ENCODE measurements at regions not wholly inside any gene's neighbourhood (a gene's known extent, or its start where the extent isn't known, plus 50 kb on each side); places are given as distances from the start of the nearest gene placed in this dataset.

DNA sequence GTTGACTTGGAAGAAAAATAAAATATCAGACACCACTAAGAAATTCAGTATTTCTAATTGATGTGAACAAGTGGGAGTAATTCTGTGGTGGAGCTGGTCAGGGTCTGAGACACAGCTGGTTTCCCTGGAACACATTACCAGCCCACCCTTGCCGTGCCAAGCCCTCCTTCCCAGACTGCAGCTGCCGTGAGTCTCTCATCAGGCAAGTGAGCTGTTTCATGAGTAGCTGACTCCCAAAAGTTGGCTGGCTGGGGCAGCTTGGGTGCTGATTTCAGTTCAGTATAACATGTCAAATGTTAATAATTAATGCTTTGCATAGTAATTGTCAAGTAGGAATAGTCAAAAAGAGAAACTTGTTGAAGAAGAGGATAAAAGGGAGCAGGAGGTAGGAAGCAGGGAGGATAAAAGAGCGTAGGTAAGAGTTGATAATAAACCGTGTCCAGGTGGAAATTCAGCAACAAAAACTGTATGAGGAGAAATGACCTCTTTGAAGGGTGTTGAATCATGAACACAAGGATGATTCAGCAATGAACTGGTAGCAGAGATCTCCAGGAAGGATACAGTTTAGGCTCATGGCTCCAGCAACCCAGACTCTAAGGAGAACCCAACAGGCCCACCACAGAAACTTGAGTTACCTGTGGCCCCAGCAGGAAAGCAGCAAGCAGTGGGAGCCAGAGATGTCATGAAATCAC is 110.9 kb upstream of the SSTR4 start (continued):
- TF ChIP-seq, protein P1, sequence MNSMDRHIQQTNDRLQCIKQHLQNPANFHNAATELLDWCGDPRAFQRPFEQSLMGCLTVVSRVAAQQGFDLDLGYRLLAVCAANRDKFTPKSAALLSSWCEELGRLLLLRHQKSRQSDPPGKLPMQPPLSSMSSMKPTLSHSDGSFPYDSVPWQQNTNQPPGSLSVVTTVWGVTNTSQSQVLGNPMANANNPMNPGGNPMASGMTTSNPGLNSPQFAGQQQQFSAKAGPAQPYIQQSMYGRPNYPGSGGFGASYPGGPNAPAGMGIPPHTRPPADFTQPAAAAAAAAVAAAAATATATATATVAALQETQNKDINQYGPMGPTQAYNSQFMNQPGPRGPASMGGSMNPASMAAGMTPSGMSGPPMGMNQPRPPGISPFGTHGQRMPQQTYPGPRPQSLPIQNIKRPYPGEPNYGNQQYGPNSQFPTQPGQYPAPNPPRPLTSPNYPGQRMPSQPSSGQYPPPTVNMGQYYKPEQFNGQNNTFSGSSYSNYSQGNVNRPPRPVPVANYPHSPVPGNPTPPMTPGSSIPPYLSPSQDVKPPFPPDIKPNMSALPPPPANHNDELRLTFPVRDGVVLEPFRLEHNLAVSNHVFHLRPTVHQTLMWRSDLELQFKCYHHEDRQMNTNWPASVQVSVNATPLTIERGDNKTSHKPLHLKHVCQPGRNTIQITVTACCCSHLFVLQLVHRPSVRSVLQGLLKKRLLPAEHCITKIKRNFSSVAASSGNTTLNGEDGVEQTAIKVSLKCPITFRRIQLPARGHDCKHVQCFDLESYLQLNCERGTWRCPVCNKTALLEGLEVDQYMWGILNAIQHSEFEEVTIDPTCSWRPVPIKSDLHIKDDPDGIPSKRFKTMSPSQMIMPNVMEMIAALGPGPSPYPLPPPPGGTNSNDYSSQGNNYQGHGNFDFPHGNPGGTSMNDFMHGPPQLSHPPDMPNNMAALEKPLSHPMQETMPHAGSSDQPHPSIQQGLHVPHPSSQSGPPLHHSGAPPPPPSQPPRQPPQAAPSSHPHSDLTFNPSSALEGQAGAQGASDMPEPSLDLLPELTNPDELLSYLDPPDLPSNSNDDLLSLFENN (IDR thresholded peaks at IDR 0.05; ENCODE audit: low read depth in 2 of 2, low read length in 2 of 2) = no peak
- TF ChIP-seq HEY1 (CRISPR knock-in tag; IDR thresholded peaks at IDR 0.05; ENCODE audit: borderline replicate concordance) = no peak
- peak; percentile 83 for TF ChIP-seq ZNF316 (IDR thresholded peaks at IDR 0.05)
- TF ChIP-seq POLR2H (tag; IDR thresholded peaks at IDR 0.05; ENCODE audit: low read depth) = no peak
- TF ChIP-seq MCM5 (IDR thresholded peaks at IDR 0.05; ENCODE audit: low read depth) = no peak
- TF ChIP-seq ILK (tag; IDR thresholded peaks at IDR 0.05; ENCODE audit: borderline replicate concordance, low read depth) = no peak
- TF ChIP-seq JUN (IDR thresholded peaks at IDR 0.05; ENCODE audit: borderline replicate concordance, low read depth, low read length) = no peak
- TF ChIP-seq JUN (CRISPR knock-in tag; IDR thresholded peaks at IDR 0.05; ENCODE audit: borderline replicate concordance) = no peak
- TF ChIP-seq, protein P2, sequence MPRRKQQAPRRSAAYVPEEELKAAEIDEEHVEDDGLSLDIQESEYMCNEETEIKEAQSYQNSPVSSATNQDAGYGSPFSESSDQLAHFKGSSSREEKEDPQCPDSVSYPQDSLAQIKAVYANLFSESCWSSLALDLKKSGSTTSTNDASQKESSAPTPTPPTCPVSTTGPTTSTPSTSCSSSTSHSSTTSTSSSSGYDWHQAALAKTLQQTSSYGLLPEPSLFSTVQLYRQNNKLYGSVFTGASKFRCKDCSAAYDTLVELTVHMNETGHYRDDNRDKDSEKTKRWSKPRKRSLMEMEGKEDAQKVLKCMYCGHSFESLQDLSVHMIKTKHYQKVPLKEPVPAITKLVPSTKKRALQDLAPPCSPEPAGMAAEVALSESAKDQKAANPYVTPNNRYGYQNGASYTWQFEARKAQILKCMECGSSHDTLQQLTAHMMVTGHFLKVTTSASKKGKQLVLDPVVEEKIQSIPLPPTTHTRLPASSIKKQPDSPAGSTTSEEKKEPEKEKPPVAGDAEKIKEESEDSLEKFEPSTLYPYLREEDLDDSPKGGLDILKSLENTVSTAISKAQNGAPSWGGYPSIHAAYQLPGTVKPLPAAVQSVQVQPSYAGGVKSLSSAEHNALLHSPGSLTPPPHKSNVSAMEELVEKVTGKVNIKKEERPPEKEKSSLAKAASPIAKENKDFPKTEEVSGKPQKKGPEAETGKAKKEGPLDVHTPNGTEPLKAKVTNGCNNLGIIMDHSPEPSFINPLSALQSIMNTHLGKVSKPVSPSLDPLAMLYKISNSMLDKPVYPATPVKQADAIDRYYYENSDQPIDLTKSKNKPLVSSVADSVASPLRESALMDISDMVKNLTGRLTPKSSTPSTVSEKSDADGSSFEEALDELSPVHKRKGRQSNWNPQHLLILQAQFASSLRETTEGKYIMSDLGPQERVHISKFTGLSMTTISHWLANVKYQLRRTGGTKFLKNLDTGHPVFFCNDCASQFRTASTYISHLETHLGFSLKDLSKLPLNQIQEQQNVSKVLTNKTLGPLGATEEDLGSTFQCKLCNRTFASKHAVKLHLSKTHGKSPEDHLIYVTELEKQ (CRISPR knock-in tag; IDR thresholded peaks at IDR 0.05) = no peak
- TF ChIP-seq HMG20B (CRISPR knock-in tag; IDR thresholded peaks at IDR 0.05) = no peak
- TF ChIP-seq MYBL2 (IDR thresholded peaks at IDR 0.05; ENCODE audit: low read depth) = no peak
- TF ChIP-seq MYBL2 (CRISPR knock-in tag; IDR thresholded peaks at IDR 0.05; ENCODE audit: borderline replicate concordance) = no peak
- TF ChIP-seq ZEB2 (IDR thresholded peaks at IDR 0.05) = 0 out of 2 replicates have a peak, but pooled peaks have one; percentile 19
- TF ChIP-seq TAF7 (tag; IDR thresholded peaks at IDR 0.05) = no peak
- TF ChIP-seq ZKSCAN1 (IDR thresholded peaks at IDR 0.05; ENCODE audit: low read depth, low read length) = no peak
- TF ChIP-seq HMG20A (CRISPR knock-in tag; conservative IDR thresholded peaks at IDR 0.05) = no peak
- TF ChIP-seq KDM1A (IDR thresholded peaks at IDR 0.05) = no peak
- TF ChIP-seq ZNF696 (CRISPR knock-in tag; conservative IDR thresholded peaks at IDR 0.05) = no peak
- no peak for TF ChIP-seq ZNF274 (IDR thresholded peaks at IDR 0.05; ENCODE audit: borderline replicate concordance, low read depth, low read length)
- no peak for TF ChIP-seq ZNF780A (CRISPR knock-in tag; IDR thresholded peaks at IDR 0.05)
- TF ChIP-seq NFE2 (IDR thresholded peaks at IDR 0.05; ENCODE audit: low read depth) = peak; percentile 89
- TF ChIP-seq CBFA2T3 (IDR thresholded peaks at IDR 0.05) = no peak
- TF ChIP-seq CXXC5 (CRISPR knock-in tag; IDR thresholded peaks at IDR 0.05) = no peak
- no peak for TF ChIP-seq SRSF1 (IDR thresholded peaks at IDR 0.05; ENCODE audit: low read depth, low read length)
- TF ChIP-seq FOXK2 (conservative IDR thresholded peaks at IDR 0.05 in 1 of 2, IDR thresholded peaks at IDR 0.05 in 1 of 2; ENCODE audit: low read depth in 2 of 2) = peak; percentile 30 to 31; a peak in 1 of 4 replicates

Data from K562 (cell line).